ENCODE measurements at regions not wholly inside any gene's neighbourhood (a gene's known extent, or its start where the extent isn't known, plus 50 kb on each side); places are given as distances from the start of the nearest gene placed in this dataset.

- TF ChIP-seq POLR2A (IDR thresholded peaks at IDR 0.05; ENCODE audit: borderline replicate concordance, extremely low read depth, insufficient read depth, insufficient read length) (no peak), POLR2AphosphoS5 (IDR thresholded peaks at IDR 0.05; ENCODE audit: low read depth, low read length) (no peak)
These were observed 1331.5 kb downstream of the TBC1D22A start for GRCh38 chr22:48093981-48094380.
